ENCODE measurements at regions not wholly inside any gene's neighbourhood (a gene's known extent, or its start where the extent isn't known, plus 50 kb on each side); places are given as distances from the start of the nearest gene placed in this dataset.

GRCh38 chr4:144421839-144422565, 224.0 kb upstream of the HHIP start:
- TF ChIP-seq ZNF274 (CRISPR knock-in tag; IDR thresholded peaks at IDR 0.05) (no peak), KLF13 (CRISPR knock-in tag; IDR thresholded peaks at IDR 0.05) (no peak), HOXA7 (CRISPR knock-in tag; IDR thresholded peaks at IDR 0.05) (no peak)
